ENCODE measurements at regions not wholly inside any gene's neighbourhood (a gene's known extent, or its start where the extent isn't known, plus 50 kb on each side); places are given as distances from the start of the nearest gene placed in this dataset.
"Not testable (repeated sequence)": the region's sequence is repeated elsewhere in the genome, so short reads cannot be mapped to it uniquely, and the experiment has no call there.

- not testable (repeated sequence) for TF ChIP-seq CTCF (IDR thresholded peaks at IDR 0.05); POLR2AphosphoS5 (IDR thresholded peaks at IDR 0.05; ENCODE audit: insufficient read depth in 1 of 2, low read depth in 1 of 2); POLR2A (IDR thresholded peaks at IDR 0.05)
These were observed 277.4 kb downstream of the MYCN start for GRCh38 chr2:16217741-16218140.
